H1 (cell line): ENCODE measurements at regions not wholly inside any gene's neighbourhood (a gene's known extent, or its start where the extent isn't known, plus 50 kb on each side); places are given as distances from the start of the nearest gene placed in this dataset.

Source experiments
- CTCF ChIA-PET: fragments of 300-600 bp; sonication (Branson Sonifier 250); formaldehyde crosslinking; loops from one replicate; lab custom pipeline; 2021; ENCODE audit not compliant: partially characterized antibody; lab: Charles Lee
- POLR2A ChIA-PET: fragments of 300-600 bp; sonication (Branson Sonifier 250); formaldehyde crosslinking; loops from one replicate; lab custom pipeline; 2021; ENCODE audit warnings: inconsistent platforms; ENCODE audit not compliant: partially characterized antibody; lab: Charles Lee
- DNase-seq, 2 experiments: peaks; one replicate each; pipeline versions ENCODE4 v3.0.0 to v3.0.0-alpha.2; 2010 to 2022; ENCODE audit warnings: low spot score in 2 of 2, low read depth in 1 of 2, mixed read lengths in 1 of 2
- FAIRE-seq: peaks from 2 replicates; lab custom pipeline; 2011; peaks lifted over from hg19 to GRCh38; lab: Jason Lieb, UNC
- H2AFZ ChIP-seq: 2 replicates; pipeline ENCODE4 v1.8.1; 2012; ENCODE audit warnings: low read length, inconsistent platforms
- H2AK5ac ChIP-seq: 2 replicates; pipeline ENCODE4 v1.6.1; 2013; ENCODE audit warnings: low read depth, low read length
- H2BK120ac ChIP-seq: replicated peaks from 2 replicates; pipeline ENCODE3; 2013; ENCODE audit warnings: low read depth, low read length, inconsistent platforms
- H2BK12ac ChIP-seq: 2 replicates; pipeline ENCODE4 v1.6.1; 2013; ENCODE audit warnings: low read depth, low read length
- H2BK15ac ChIP-seq: 2 replicates; pipeline ENCODE4 v1.6.1; 2013; ENCODE audit warnings: low read length
- H2BK20ac ChIP-seq: 2 replicates; pipeline ENCODE4 v1.6.1; 2013; ENCODE audit warnings: low read length
- H2BK5ac ChIP-seq: 2 replicates; pipeline ENCODE4 v1.6.1; 2013; ENCODE audit warnings: low read depth, low read length
- H3K14ac ChIP-seq: 2 replicates; pipeline ENCODE4 v1.6.1; 2013; ENCODE audit warnings: inconsistent platforms; ENCODE audit not compliant: insufficient read length
- H3K18ac ChIP-seq: 2 replicates; pipeline ENCODE4 v1.6.1; 2013; ENCODE audit warnings: low read length; ENCODE audit errors: extremely low read depth
- H3K23ac ChIP-seq: 2 replicates; pipeline ENCODE4 v1.6.1; 2013; ENCODE audit warnings: inconsistent platforms; ENCODE audit not compliant: insufficient read length
- H3K23me2 ChIP-seq: 2 replicates; pipeline ENCODE4 v1.6.1; 2013; ENCODE audit warnings: low read depth, low read length
- H3K27ac ChIP-seq: 2 replicates; pipeline ENCODE4 v1.6.1; 2011; ENCODE audit warnings: low read depth, low read length, inconsistent platforms
- H3K27me3 ChIP-seq, 4 experiments: replicated peaks in 1 of 4; 1 replicate in 1 of 4; 2 replicates in 3 of 4; pipeline versions ENCODE4 v1.6.1 to v1.8.1; 2011 to 2013; ENCODE audit warnings: low read length in 3 of 4, mild to moderate bottlenecking in 3 of 4, inconsistent platforms in 2 of 4, mixed read lengths in 2 of 4, moderate library complexity in 1 of 4; ENCODE audit not compliant: control insufficient read depth in 3 of 4, insufficient read depth in 3 of 4; ENCODE audit errors: extremely low read depth in 1 of 4
- H3K36me3 ChIP-seq, 4 experiments: 2 replicates each; pipeline versions ENCODE4 v1.6.1 to v1.8.1; 2011 to 2013; ENCODE audit warnings: mild to moderate bottlenecking in 4 of 4, low read length in 3 of 4, moderate library complexity in 2 of 4, control low read depth in 1 of 4, inconsistent platforms in 1 of 4; ENCODE audit not compliant: insufficient read depth in 4 of 4, control insufficient read depth in 2 of 4
- H3K4ac ChIP-seq: replicated peaks from 2 replicates; pipeline ENCODE3; 2013; ENCODE audit warnings: low read length, low read depth, mixed read lengths, inconsistent platforms; ENCODE audit not compliant: insufficient read length
- H3K4me1 ChIP-seq, 4 experiments: replicated peaks in 1 of 4; 1 replicate in 1 of 4; 2 replicates in 3 of 4; pipeline versions ENCODE4 v1.6.1 to v1.8.1; 2011 to 2013; ENCODE audit warnings: low read length in 3 of 4, inconsistent platforms in 2 of 4, mixed read lengths in 1 of 4; ENCODE audit not compliant: insufficient read depth in 4 of 4, control insufficient read depth in 3 of 4
- H3K4me2 ChIP-seq, 2 experiments: 2 replicates each; pipeline versions ENCODE4 v1.6.1 to v1.8.1; 2011 to 2013; ENCODE audit warnings: low read depth in 2 of 2, low read length in 2 of 2, control low read depth in 1 of 2, inconsistent platforms in 1 of 2, mild to moderate bottlenecking in 1 of 2; ENCODE audit not compliant: insufficient read depth in 1 of 2
- H3K4me3 ChIP-seq, 4 experiments: fragments of 200-600, 300-600 bp in 1 of 4; sonication (generic), shearing (Covaris generic), sonication (Bioruptor Twin) in 1 of 4; 2 replicates each; pipeline versions ENCODE4 v1.5.1 to v1.8.1; 2011 to 2016; ENCODE audit warnings: low read length in 4 of 4, low read depth in 3 of 4, control low read depth in 2 of 4, inconsistent platforms in 2 of 4, mild to moderate bottlenecking in 2 of 4, mixed read lengths in 1 of 4, moderate library complexity in 1 of 4; ENCODE audit not compliant: insufficient read depth in 2 of 4; ENCODE audit errors: extremely low read depth in 1 of 4
- H3K56ac ChIP-seq: replicated peaks from 2 replicates; pipeline ENCODE3; 2013; ENCODE audit warnings: low read depth, mild to moderate bottlenecking, mixed read lengths, low read length, inconsistent platforms; ENCODE audit not compliant: insufficient read length
- H3K79me1 ChIP-seq: 2 replicates; pipeline ENCODE4 v1.6.1; 2013; ENCODE audit warnings: low read depth, low read length, control low read depth
- H3K79me2 ChIP-seq, 2 experiments: 2 replicates each; pipeline versions ENCODE4 v1.6.1 to v1.8.1; 2012 to 2013; ENCODE audit warnings: low read length in 2 of 2, mild to moderate bottlenecking in 2 of 2, inconsistent platforms in 1 of 2; ENCODE audit not compliant: insufficient read depth in 2 of 2, control insufficient read depth in 1 of 2
- H3K9ac ChIP-seq, 4 experiments: replicated peaks in 1 of 4; 1 replicate in 1 of 4; 2 replicates in 3 of 4; pipeline versions ENCODE4 v1.6.1 to v1.8.1; 2011 to 2013; ENCODE audit warnings: low read depth in 3 of 4, low read length in 3 of 4, control low read depth in 2 of 4, mild to moderate bottlenecking in 2 of 4, moderate library complexity in 2 of 4, inconsistent platforms in 1 of 4; ENCODE audit errors: extremely low read depth in 1 of 4
- H3K9me3 ChIP-seq, 2 experiments: 2 replicates each; pipeline versions ENCODE4 v1.6.1 to v1.8.1; 2012 to 2013; ENCODE audit warnings: mild to moderate bottlenecking in 2 of 2, moderate library complexity in 2 of 2, control low read depth in 1 of 2, inconsistent platforms in 1 of 2, low read depth in 1 of 2, low read length in 1 of 2, mixed read lengths in 1 of 2; ENCODE audit not compliant: insufficient read depth in 2 of 2
- H4K20me1 ChIP-seq, 2 experiments: replicated peaks in 1 of 2; 2 replicates each; pipeline versions ENCODE3 to v1.8.1; 2011 to 2013; ENCODE audit warnings: inconsistent platforms in 2 of 2, low read length in 2 of 2, mild to moderate bottlenecking in 1 of 2; ENCODE audit not compliant: insufficient read depth in 2 of 2, control insufficient read depth in 1 of 2
- H4K5ac ChIP-seq: 2 replicates; pipeline ENCODE4 v1.6.1; 2013; ENCODE audit warnings: low read length, low read depth, mixed read lengths, inconsistent platforms; ENCODE audit not compliant: insufficient read length
- H4K8ac ChIP-seq: 2 replicates; pipeline ENCODE4 v1.8.0; 2013; ENCODE audit warnings: mild to moderate bottlenecking, moderate library complexity, low read length, inconsistent platforms; ENCODE audit not compliant: insufficient read depth; ENCODE audit errors: extremely low read depth
- H4K91ac ChIP-seq: replicated peaks from 2 replicates; pipeline ENCODE3; 2013; ENCODE audit warnings: low read length, mixed read lengths, inconsistent platforms; ENCODE audit not compliant: insufficient read length
- ATF3 ChIP-seq: IDR thresholded peaks from 2 replicates; pipeline ENCODE4 v1.6.1; 2011; ENCODE audit warnings: low read depth, mild to moderate bottlenecking, low read length; ENCODE audit not compliant: insufficient read depth
- WGBS, 2 experiments: shearing (Covaris generic) in 1 of 2; methylation state at CpG; one replicate each; pipeline versions ENCODE4 v1.1.6 to v1.1.7; 2013 to 2015; ENCODE audit warnings: low lambda C conversion rate in 2 of 2, mixed read lengths in 2 of 2, inconsistent platforms in 1 of 2, low coverage in 1 of 2, missing lambda C conversion rate in 1 of 2; ENCODE audit not compliant: insufficient replicate concordance in 2 of 2, insufficient coverage in 1 of 2, insufficient read length in 1 of 2; ENCODE audit errors: extremely low coverage in 1 of 2, missing lambda C conversion rate in 1 of 2; 5-methylcytosine and 5-hydroxymethylcytosine counted together

- Histone ChIP-seq H3K27ac (no peak overlapping the region), H4K8ac (no peak overlapping the region), H4K5ac (no peak overlapping the region), H3K18ac (no peak overlapping the region), H3K9ac (no peak overlapping the region), H3K23ac (no peak overlapping the region), H2BK5ac (no peak overlapping the region), H3K36me3 (no peaks in the 10 kb centered on the region), H3K9me3 (peaks cover 0 to 3% of the 10 kb centered on the region in 2 experiments; a peak in 1 of 4 replicates), H3K27me3 (peaks cover 0 to 1% (median 0%) of the 10 kb centered on the region in 4 experiments; a peak in 1 of 7 replicates), H2BK12ac (no peak overlapping the region), H3K79me2 (no peaks in the 10 kb centered on the region), H3K4me1 (no peaks in the 10 kb centered on the region; a peak in 1 of 7 replicates), H3K79me1 (no peaks in the 10 kb centered on the region), H3K4ac (no peak overlapping the region), H2BK20ac (no peak overlapping the region), H2BK120ac (no peak overlapping the region), H3K4me3 (no peak overlapping the region), H3K4me2 (no peak overlapping the region), H2BK15ac (no peak overlapping the region), H3K56ac (no peak overlapping the region), H2AFZ (no peak overlapping the region), H3K23me2 (no peaks in the 10 kb centered on the region), H3K14ac (no peak overlapping the region), H4K91ac (no peak overlapping the region), H2AK5ac (no peak overlapping the region), H4K20me1 (no peaks in the 10 kb centered on the region)
- 91% methylated on average over 3 of the region's 3 CpGs; no CpG with 5 or more reads in 1 of the 2 experiments for WGBS, 2 experiments
- TF ChIP-seq ATF3, result no peak
- DNase-seq, result no peak
- FAIRE-seq, result no peak
- ChIA-PET POLR2A (no interaction called here), CTCF (interaction anchor here (1.1 kb wide), 1 partner anchor 10 kb away, joined by 3 read pairs; no protein-coding TSS in a partner anchor)
These were observed 235.1 kb upstream of the ADARB2 start for GRCh38 chr10:1972406-1972805.
